Stomach (tissue), 4 donors: ENCODE measurements at regions not wholly inside any gene's neighbourhood (a gene's known extent, or its start where the extent isn't known, plus 50 kb on each side); places are given as distances from the start of the nearest gene placed in this dataset.

Experiments
- POLR2A ChIP-seq, 4 donors: fragments of 450-650 bp; IDR thresholded peaks; one replicate each; pipeline ENCODE4 v1.6.1; 2016; ENCODE audit warnings: antibody characterized with exemption in 4 of 4, control low read depth in 2 of 4, mild to moderate bottlenecking in 1 of 4, moderate library complexity in 1 of 4
- POLR2AphosphoS5 ChIP-seq, 3 donors: sonication (generic); formaldehyde crosslinking; IDR thresholded peaks; one replicate each; pipeline ENCODE4 v1.6.1; 2016; ENCODE audit warnings: antibody characterized with exemption in 3 of 3
- TF ChIP-seq, protein P1 (sequence below), 7 experiments: fragments of 450-650 bp in 4 of 7; fragments of 200-600 bp in 3 of 7; sonication (generic) in 3 of 7; IDR thresholded peaks; one replicate each; pipeline ENCODE4 v1.5.1; 2016 to 2019; ENCODE audit warnings: antibody characterized with exemption in 7 of 7, control low read depth in 2 of 7, mild to moderate bottlenecking in 1 of 7

- TF ChIP-seq, protein P1, sequence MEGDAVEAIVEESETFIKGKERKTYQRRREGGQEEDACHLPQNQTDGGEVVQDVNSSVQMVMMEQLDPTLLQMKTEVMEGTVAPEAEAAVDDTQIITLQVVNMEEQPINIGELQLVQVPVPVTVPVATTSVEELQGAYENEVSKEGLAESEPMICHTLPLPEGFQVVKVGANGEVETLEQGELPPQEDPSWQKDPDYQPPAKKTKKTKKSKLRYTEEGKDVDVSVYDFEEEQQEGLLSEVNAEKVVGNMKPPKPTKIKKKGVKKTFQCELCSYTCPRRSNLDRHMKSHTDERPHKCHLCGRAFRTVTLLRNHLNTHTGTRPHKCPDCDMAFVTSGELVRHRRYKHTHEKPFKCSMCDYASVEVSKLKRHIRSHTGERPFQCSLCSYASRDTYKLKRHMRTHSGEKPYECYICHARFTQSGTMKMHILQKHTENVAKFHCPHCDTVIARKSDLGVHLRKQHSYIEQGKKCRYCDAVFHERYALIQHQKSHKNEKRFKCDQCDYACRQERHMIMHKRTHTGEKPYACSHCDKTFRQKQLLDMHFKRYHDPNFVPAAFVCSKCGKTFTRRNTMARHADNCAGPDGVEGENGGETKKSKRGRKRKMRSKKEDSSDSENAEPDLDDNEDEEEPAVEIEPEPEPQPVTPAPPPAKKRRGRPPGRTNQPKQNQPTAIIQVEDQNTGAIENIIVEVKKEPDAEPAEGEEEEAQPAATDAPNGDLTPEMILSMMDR (IDR thresholded peaks at IDR 0.05) = no peak
- TF ChIP-seq POLR2AphosphoS5 (IDR thresholded peaks at IDR 0.05) (no peak), POLR2A (IDR thresholded peaks at IDR 0.05) (no peak)
Measured at GRCh38 chr4:41388080-41388479, 131.4 kb downstream of the UCHL1 start.
